SU-DHL-6 (cell line): ENCODE measurements at regions not wholly inside any gene's neighbourhood (a gene's known extent, or its start where the extent isn't known, plus 50 kb on each side); places are given as distances from the start of the nearest gene placed in this dataset.

ENCODE experiments used
- H2AFZ ChIP-seq: fragments of 200-600 bp; sonication (generic); 2 replicates; pipeline ENCODE4 v1.6.1; 2014; ENCODE audit warnings: low read depth, mild to moderate bottlenecking, moderate library complexity, mixed read lengths, antibody characterized with exemption, low read length; ENCODE audit not compliant: severe bottlenecking
- H3F3A ChIP-seq: fragments of 200-600 bp; shearing (Covaris generic); 2 replicates; pipeline ENCODE4 v1.6.0; 2016; ENCODE audit warnings: antibody characterized with exemption, mild to moderate bottlenecking; ENCODE audit not compliant: insufficient read depth
- H3K27ac ChIP-seq: fragments of 200-600 bp; sonication (generic); 2 replicates; pipeline ENCODE4 v1.5.1; 2016; ENCODE audit warnings: low read depth, mild to moderate bottlenecking, low read length, moderate library complexity, mixed read lengths
- H3K27me3 ChIP-seq: fragments of 200-600 bp; sonication (generic), shearing (Covaris generic); 2 replicates; pipeline ENCODE4 v1.6.0; 2014; ENCODE audit warnings: mild to moderate bottlenecking, low read length
- H3K36me3 ChIP-seq: fragments of 200-600 bp; sonication (generic); 2 replicates; pipeline ENCODE4 v1.6.1; 2014; ENCODE audit warnings: mild to moderate bottlenecking, low read length, mixed read lengths
- H3K4me2 ChIP-seq: fragments of 300-600, 200-600 bp; shearing (Covaris generic), sonication (generic); 2 replicates; pipeline ENCODE4 v1.6.0; 2014; ENCODE audit warnings: low read length, low read depth, mild to moderate bottlenecking; ENCODE audit not compliant: poor library complexity, severe bottlenecking
- H3K4me3 ChIP-seq: fragments of 200-600 bp; sonication (generic); 2 replicates; pipeline ENCODE4 v1.5.1; 2014; ENCODE audit warnings: antibody characterized with exemption, low read length, mild to moderate bottlenecking, mixed read lengths; ENCODE audit not compliant: insufficient read depth, poor library complexity, severe bottlenecking
- H3K79me2 ChIP-seq: fragments of 200-600 bp; sonication (generic); 2 replicates; pipeline ENCODE4 v1.6.1; 2014; ENCODE audit warnings: mild to moderate bottlenecking, low read length, moderate library complexity; ENCODE audit not compliant: insufficient read depth
- H3K9ac ChIP-seq: fragments of 200-600 bp; sonication (generic); 2 replicates; pipeline ENCODE4 v1.7.0; 2014; ENCODE audit warnings: mild to moderate bottlenecking, low read length
- H3K9me2 ChIP-seq: fragments of 200-600 bp; sonication (generic); replicated peaks from 2 replicates; pipeline ENCODE4 v1.6.1; 2014; ENCODE audit warnings: low read length; ENCODE audit not compliant: insufficient read depth
- H3K9me3 ChIP-seq: fragments of 200-600 bp; sonication (generic); 2 replicates; pipeline ENCODE4 v1.6.1; 2014; ENCODE audit warnings: low read length, mixed read lengths; ENCODE audit not compliant: insufficient read depth
- H4K20me1 ChIP-seq: fragments of 200-600 bp; sonication (generic); 2 replicates; pipeline ENCODE4 v1.6.1; 2014; ENCODE audit warnings: low read depth, mild to moderate bottlenecking, antibody characterized with exemption, low read length, moderate library complexity, mixed read lengths
- EZH2phosphoT487 ChIP-seq: fragments of 200-600 bp; sonication (generic), shearing (Covaris generic); conservative IDR thresholded peaks from 2 replicates; pipeline ENCODE4 v1.6.1; 2018; ENCODE audit warnings: mild to moderate bottlenecking, antibody characterized with exemption, low read length, moderate library complexity, mixed read lengths
- TF ChIP-seq, protein P1 (sequence below): fragments of 200-600 bp; sonication (generic); IDR thresholded peaks from one replicate; pipeline ENCODE4 v1.5.1; 2017; ENCODE audit warnings: antibody characterized with exemption, mild to moderate bottlenecking, low read length, moderate library complexity; ENCODE audit not compliant: insufficient read depth, poor library complexity, severe bottlenecking

DNA sequence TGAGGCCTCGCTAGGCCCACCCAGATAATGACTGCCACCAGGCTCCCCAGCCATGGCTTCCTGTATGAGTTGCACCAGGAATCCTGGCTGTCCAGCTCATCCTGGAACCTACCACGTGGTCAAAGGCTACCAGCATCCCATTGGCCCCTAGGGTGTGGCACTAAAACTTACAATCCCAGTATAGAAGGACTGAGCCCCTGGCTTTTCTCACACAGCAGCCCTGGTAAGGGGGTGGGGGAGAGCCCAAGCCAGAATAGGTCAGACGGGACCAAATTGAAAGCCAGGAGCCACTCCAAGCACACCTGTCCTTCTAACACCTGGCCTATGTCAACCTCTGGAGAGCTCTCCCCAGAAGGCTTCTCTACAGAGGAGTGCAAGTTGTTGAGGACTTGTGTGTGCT is 269.3 kb upstream of the AGTR2 start:
- Histone ChIP-seq H3K9me2 (no peaks in the 10 kb centered on the region), H3F3A (no peaks in the 10 kb centered on the region), H3K4me3 (no peak overlapping the region), H3K79me2 (no peaks in the 10 kb centered on the region), H3K4me2 (no peak overlapping the region), H3K27ac (no peak overlapping the region), H3K27me3 (no peaks in the 10 kb centered on the region), H3K9me3 (no peaks in the 10 kb centered on the region), H2AFZ (no peak overlapping the region), H3K36me3 (no peaks in the 10 kb centered on the region), H3K9ac (no peak overlapping the region), H4K20me1 (no peaks in the 10 kb centered on the region)
- TF ChIP-seq EZH2phosphoT487: no peak

DNA sequence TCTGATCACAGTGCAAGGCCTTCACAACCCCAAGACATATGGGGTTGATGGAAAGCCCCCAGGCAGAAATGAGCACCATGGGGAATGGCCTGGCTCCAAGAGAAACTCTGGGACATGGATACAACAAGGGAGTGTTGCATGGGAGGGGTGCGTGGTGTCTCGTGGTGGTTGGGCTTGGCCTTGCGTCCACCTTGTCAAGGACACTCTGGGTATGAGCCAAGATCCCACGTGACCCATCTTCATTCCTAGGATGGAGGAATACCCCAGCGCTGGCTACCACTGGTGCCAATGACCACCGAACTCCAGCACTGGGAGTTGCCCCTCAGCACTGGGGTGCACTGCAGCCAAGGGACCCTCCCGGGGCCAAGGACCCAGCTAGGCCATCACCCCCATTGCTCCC is 267.5 kb upstream of the AGTR2 start:
- Histone ChIP-seq H3K4me3 (no peak overlapping the region), H3K36me3 (no peaks in the 10 kb centered on the region), H2AFZ (no peak overlapping the region), H3F3A (no peaks in the 10 kb centered on the region), H4K20me1 (no peaks in the 10 kb centered on the region), H3K4me2 (no peak overlapping the region), H3K9ac (no peak overlapping the region), H3K27ac (no peak overlapping the region), H3K27me3 (no peaks in the 10 kb centered on the region), H3K79me2 (no peaks in the 10 kb centered on the region), H3K9me3 (no peaks in the 10 kb centered on the region), H3K9me2 (no peaks in the 10 kb centered on the region)
- no peak for TF ChIP-seq EZH2phosphoT487
- TF ChIP-seq, protein P1, sequence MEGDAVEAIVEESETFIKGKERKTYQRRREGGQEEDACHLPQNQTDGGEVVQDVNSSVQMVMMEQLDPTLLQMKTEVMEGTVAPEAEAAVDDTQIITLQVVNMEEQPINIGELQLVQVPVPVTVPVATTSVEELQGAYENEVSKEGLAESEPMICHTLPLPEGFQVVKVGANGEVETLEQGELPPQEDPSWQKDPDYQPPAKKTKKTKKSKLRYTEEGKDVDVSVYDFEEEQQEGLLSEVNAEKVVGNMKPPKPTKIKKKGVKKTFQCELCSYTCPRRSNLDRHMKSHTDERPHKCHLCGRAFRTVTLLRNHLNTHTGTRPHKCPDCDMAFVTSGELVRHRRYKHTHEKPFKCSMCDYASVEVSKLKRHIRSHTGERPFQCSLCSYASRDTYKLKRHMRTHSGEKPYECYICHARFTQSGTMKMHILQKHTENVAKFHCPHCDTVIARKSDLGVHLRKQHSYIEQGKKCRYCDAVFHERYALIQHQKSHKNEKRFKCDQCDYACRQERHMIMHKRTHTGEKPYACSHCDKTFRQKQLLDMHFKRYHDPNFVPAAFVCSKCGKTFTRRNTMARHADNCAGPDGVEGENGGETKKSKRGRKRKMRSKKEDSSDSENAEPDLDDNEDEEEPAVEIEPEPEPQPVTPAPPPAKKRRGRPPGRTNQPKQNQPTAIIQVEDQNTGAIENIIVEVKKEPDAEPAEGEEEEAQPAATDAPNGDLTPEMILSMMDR: no peak

DNA sequence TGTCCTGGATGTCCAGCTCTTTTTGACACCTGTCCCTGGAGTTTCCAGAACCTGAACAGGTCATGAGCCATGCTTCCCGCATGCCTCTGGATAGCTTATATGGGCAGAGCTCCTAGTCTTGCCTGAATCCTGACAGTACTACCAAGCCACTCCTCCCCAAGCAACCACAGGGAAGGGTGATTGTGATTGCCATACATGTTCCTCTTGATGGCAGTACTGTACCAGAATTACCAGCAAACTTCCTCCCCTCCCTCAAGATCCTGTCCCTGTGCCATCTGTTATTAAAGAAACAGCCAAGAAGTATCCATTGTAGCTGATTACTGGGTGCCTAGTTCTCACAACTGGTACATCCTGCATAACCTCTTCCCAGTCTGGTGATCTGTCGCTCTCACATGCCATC is 264.3 kb upstream of the AGTR2 start:
- Histone ChIP-seq H3K27ac (no peak overlapping the region), H3K27me3 (no peaks in the 10 kb centered on the region), H3K4me3 (no peak overlapping the region), H3K9me3 (no peaks in the 10 kb centered on the region; the same call in 1 of the 2 replicates), H3K36me3 (0 out of 2 replicates have a peak, but pooled peaks cover 5% of the 10 kb centered on the region), H3F3A (no peaks in the 10 kb centered on the region), H2AFZ (no peak overlapping the region), H3K79me2 (no peaks in the 10 kb centered on the region), H3K9ac (no peak overlapping the region), H3K9me2 (no peaks in the 10 kb centered on the region), H3K4me2 (no peak overlapping the region), H4K20me1 (no peaks in the 10 kb centered on the region)
- TF ChIP-seq EZH2phosphoT487: no peak
- TF ChIP-seq, protein P1: no peak

DNA sequence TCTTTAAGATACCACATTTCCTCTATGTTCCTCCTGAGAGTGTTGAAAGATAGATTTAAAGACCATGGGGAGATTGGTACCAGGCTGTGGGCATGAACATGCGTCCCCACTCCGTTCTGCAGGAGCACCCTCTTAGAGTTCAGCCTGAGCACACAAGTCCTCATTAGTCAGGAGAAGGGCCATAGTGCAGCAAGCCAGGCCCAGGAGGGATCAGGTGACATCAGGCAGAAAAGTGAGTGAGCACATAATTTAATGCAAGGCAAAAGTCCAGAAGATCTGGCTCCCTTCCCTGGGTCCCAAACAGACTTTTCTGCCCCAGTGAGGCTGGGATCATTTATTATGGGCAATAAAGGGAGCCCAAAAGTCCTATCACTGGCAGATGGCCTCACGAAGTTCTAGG is 263.7 kb upstream of the AGTR2 start:
- no peaks in the 10 kb centered on the region; the same call in 1 of the 2 replicates for H3K9me3 ChIP-seq
- TF ChIP-seq, protein P1: no peak
- no peak for TF ChIP-seq EZH2phosphoT487

More for the DNA sequence above, 263.7 kb upstream of the AGTR2 start:
- Histone ChIP-seq H3K27me3 (no peaks in the 10 kb centered on the region), H3K36me3 (0 out of 2 replicates have a peak, but pooled peaks cover 5% of the 10 kb centered on the region), H4K20me1 (no peaks in the 10 kb centered on the region), H3K79me2 (no peaks in the 10 kb centered on the region), H3K9ac (no peak overlapping the region), H2AFZ (no peak overlapping the region), H3F3A (no peaks in the 10 kb centered on the region), H3K9me2 (no peaks in the 10 kb centered on the region), H3K4me2 (no peak overlapping the region), H3K27ac (no peak overlapping the region), H3K4me3 (no peak overlapping the region)
